NCI-H748 (cell line): ENCODE measurements at regions not wholly inside any gene's neighbourhood (a gene's known extent, or its start where the extent isn't known, plus 50 kb on each side); places are given as distances from the start of the nearest gene placed in this dataset.

ENCODE experiments used
- DNase-seq: peaks from one replicate; lab custom pipeline; 2025; ENCODE audit not compliant: unreplicated experiment; lab: John Stamatoyannopoulos, UW

GRCh38 chr7:18308938-18309337, 186.6 kb upstream of the HDAC9 start:
- no peak for DNase-seq

DNA sequence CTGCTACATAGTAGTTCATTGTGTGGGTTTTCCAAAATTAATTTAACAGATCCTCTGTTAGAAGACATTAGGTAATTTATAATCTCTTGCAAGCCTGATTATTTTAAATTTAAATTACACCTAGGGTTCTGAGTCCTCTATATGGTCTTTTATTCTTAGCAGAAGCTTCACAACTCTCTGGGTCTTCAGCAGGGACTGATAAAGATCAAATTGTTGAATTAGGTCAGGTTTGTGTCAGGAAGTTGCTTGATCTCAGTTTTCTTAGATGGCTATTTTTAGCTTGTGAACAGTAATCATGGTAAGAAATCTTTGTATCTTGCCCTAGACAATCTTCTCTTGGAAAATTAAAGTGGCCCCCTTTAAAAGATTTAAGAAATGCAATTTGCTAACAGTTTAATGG, 183.1 kb upstream of the HDAC9 start:
- no peak for DNase-seq

- DNase-seq: no peak
Measured at GRCh38 chr7:18313965-18314364, 181.6 kb upstream of the HDAC9 start.

DNA sequence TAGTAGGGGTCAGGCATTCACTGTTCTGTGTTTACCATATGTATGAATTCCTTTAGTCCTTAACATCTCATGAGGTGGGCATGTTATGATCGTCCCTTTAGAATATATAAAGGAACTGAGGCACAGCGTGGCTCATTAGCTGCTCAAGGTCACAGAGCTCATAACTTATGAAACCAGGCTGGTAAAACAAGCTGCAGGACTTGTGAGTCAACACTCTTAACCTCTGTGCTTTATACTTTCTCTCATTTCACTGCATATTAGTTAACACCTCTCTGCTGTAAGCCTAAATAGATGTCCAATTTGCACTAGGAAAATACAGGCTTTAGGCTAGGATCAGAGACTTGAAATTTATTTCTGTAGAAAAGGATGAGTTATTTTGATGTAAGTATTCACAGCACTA, 180.3 kb upstream of the HDAC9 start:
- no peak for DNase-seq

- no peak for DNase-seq
Measured at GRCh38 chr7:18317941-18318340, 177.6 kb upstream of the HDAC9 start.

DNA sequence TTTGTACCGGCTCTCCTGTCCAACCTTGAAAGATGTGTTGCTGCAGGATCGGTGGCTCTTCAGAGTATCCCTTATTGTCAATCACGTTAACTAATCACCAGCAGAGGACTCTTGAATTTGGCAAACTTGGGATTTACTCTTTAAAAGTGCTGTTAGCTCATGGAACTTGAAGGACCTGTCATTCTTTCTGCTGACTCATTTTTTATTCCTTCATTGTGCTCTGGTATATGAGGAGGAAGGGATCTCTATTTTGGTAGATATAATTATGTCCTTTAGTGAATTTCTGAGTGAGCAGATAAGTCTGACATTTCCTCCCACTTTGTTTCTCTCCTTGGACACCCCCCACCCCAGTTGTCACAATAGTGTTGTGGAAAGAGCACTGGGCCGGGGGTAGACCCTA, 175.1 kb upstream of the HDAC9 start:
- no peak for DNase-seq

- DNase-seq: peak; percentile 23
Measured at GRCh38 chr7:18320971-18321567, 174.5 kb upstream of the HDAC9 start.

GRCh38 chr7:18330548-18330947, 165.0 kb upstream of the HDAC9 start:
- DNase-seq: no peak

GRCh38 chr7:18336626-18337025, 158.9 kb upstream of the HDAC9 start:
- no peak for DNase-seq

DNA sequence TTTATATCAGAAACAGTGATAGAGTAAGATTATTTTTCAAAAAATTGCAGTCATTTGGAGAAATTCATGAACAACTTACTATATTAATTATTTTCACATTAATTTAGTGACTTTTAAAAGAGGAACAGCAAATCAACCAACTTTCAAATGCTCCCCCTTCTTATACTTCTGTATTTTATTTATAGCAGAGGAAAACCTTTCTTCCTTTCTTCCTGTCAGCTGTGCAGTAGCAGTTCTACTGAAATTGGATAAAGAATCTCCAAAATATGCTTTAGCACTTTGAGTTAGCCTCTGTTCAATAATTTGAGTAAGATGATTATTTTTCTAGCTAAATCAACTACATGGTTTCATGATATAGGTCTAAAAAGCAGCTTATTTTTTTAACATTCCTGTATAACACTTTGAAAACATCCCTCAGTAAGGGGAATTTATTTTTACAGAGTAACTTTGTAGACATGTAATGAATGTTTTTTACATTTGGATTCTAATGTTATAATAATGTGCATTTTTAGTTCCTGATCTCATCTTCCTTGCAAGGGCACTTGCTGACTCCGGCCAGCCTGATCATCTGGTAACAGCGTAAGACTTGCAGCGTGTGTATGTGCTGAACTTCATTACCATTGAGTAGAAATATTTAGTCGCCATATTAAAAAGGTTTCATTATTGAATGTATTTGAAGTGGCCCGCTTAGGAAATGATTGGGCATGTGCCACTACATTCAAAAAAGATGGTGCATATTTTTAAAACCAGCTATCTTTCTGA, 158.3 kb upstream of the HDAC9 start:
- DNase-seq: no peak

DNA sequence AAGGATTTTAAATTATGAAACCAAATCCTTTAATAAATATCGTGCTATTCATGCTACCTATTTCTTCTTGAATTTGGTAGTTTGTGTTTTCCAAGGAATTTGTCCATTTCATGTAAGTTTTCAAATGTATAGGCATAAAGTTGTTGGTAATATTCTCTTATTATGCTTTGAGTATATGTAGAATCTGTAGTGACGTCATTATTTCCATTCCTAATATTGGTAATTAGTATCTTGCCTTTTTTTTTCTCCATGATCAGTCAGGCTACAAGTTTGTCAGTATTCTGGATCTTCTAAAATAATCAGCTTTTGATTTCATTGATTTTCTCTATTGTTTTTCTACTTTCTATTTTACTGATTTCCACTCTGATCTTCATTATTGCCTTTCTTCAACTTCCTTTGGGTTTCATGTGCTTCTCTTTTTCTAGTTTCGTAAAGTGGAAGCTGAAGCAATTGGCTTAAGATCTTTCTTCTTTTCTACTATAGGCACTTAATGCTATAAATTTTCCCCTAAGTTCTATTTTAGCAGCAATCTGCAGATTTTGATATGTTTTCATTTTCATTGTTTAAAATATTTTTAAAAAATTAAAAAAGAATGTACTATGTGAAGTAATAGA, 156.5 kb upstream of the HDAC9 start:
- no peak for DNase-seq

GRCh38 chr7:18341756-18342155, 153.8 kb upstream of the HDAC9 start:
- no peak for DNase-seq

- DNase-seq: no peak
Measured at GRCh38 chr7:18343047-18343446, 152.5 kb upstream of the HDAC9 start.

DNA sequence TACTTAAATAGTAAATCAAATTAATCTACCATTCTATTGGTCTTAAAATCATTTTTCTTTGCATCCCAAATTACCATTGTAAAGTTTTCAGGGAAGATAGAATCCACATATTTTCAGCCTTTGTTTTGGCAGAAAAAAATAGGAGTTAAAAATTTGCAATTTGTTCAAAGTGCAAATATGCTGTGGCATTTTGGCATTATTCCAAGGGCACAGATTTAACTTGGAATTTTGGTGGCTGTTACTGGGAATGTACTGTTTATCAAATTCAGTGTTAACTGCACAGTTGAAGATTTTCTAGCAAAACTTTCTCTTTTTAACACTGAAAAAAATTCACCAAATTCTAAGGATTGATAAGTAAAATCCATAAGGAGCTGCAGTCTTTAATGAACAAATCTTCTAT, 151.0 kb upstream of the HDAC9 start:
- DNase-seq: no peak

GRCh38 chr7:18345641-18346234, 149.8 kb upstream of the HDAC9 start:
- DNase-seq: peak; percentile 40

- DNase-seq: no peak
Measured at GRCh38 chr7:18347170-18347569, 148.4 kb upstream of the HDAC9 start.

DNA sequence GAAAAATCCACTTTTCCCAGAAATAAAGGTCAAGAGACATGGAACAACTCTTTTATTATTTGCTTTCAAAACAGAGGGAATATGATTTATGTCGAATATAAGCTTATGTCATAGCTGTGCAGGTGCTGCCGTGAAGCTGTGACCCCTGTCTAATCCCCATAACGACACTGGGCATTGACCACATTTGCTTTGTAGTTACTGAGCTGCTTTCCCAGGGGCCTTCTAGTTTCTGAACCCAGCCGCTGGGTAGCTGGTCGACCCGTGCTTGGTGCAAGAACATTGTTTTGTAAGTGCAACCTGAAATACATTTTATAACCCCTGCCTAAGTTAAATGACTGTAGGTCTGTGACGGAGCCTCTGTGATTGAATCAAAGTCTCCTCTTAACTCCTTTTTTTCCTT, 144.9 kb upstream of the HDAC9 start:
- DNase-seq: no peak

DNA sequence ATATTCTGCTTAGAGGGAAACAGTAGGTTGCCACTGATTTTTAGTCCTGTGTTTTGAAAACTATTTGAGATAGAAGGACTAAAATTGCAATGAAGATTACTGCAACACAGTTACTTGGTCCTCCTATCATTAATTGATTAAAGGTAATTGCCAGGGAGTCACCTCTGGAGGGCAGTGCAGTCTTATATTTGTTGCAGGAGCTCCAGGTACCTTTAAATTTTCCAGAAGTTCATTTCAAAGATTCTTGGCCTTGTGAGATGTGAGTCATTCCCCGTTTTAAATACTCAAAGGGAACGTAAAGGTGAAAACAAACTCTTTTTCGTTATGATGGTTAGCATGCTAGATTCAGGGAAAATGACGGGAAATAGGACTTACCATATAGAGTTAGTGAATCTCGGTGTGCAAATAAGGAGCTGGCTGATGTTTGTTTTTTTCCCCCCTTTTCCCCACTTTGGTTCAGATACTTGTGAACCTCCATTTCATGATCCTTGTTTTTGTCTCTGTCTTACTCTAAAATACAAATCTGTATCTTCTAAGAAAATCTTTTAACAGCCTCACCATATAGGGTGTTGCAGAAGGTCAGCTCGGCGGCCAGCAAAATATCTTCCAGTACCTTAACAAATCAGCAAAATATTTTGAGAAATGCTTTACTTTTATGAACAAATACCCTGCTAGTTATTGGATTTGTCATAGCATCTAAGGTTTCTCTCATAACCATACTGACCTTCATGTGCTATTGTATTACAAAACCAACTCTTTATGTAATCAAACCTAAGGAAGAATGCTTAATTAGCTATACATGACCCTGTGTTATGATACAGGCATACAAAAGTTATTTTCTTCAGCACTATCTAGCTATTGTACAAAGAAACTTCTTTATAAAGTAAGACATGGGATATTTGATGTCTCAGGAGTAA, 143.0 kb upstream of the HDAC9 start:
- DNase-seq: peak; percentile 43

- no peak for DNase-seq
Measured at GRCh38 chr7:18353339-18353738, 142.2 kb upstream of the HDAC9 start.

DNA sequence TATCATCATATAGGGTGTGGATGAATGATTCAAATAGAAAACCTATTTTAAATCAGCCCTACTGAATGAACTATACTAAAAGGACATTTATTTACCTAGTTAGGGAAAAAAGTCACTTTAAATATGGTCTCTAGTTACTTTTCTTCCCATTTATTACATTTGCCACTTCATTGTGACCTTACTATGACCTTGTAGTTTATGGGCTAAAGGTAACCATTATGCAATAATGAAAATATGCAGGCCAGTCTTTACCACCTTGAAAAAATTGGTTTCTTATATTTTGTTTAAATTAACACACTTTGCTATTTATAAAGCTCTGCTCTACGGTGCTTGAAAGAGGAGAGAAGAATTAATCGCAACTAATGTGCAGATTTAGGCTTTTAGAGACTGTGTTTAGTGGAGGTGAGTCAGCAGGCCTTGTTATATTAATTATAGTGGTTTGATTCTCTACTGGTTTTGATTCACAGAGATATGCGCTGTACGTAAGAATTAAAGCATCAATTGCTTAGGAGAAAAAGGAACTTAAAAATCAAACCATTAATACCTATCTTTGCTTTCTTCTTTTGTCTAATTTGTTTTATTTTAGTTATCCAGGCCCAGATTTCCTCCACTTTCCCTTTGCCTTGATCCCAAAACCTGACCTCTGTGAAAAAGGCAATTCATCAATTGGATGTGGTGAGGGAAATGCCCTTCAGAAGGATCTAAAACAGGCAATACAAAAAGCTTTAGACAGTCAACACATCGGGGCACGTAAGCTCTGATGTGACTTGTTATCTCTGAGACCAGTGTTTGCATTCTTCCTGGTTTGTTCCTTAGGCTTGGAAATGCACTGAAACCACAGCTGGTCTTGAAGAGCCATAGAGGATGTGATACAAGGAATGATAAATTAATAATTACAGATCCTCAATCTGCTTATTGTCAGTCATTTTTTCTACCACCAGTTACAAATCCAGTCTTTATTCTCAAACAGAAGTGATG, 141.2 kb upstream of the HDAC9 start:
- no peak for DNase-seq
